ENCODE measurements at regions not wholly inside any gene's neighbourhood (a gene's known extent, or its start where the extent isn't known, plus 50 kb on each side); places are given as distances from the start of the nearest gene placed in this dataset.

DNA sequence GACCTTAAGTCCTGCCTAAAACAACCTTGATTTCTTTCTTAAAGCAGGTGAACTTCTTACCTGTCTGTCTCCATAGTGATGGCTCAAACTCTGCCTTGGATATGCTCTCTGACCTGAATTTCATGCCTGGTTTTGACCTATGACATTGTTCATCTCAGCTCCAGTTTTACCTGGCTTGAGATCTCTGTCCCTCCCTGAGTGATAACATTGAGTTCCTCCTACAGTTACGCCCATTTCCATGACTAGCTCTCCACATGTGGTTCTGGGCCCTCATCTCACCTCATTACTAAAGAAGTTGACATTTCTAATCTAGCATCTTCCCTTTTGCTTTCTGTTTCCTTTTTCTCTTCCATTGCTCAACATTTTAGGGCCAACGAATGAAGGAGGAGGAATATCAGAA lies 233.1 kb downstream of the HHIPL2 start:
- TF ChIP-seq, protein P1, sequence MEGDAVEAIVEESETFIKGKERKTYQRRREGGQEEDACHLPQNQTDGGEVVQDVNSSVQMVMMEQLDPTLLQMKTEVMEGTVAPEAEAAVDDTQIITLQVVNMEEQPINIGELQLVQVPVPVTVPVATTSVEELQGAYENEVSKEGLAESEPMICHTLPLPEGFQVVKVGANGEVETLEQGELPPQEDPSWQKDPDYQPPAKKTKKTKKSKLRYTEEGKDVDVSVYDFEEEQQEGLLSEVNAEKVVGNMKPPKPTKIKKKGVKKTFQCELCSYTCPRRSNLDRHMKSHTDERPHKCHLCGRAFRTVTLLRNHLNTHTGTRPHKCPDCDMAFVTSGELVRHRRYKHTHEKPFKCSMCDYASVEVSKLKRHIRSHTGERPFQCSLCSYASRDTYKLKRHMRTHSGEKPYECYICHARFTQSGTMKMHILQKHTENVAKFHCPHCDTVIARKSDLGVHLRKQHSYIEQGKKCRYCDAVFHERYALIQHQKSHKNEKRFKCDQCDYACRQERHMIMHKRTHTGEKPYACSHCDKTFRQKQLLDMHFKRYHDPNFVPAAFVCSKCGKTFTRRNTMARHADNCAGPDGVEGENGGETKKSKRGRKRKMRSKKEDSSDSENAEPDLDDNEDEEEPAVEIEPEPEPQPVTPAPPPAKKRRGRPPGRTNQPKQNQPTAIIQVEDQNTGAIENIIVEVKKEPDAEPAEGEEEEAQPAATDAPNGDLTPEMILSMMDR (conservative IDR thresholded peaks at IDR 0.05; ENCODE audit: control insufficient read depth, insufficient read depth, low read depth, low read length) = no peak
- DNase-seq (ENCODE audit: low read depth) = no peak
- no peak overlapping the region for H3K4me3 ChIP-seq (ENCODE audit: control insufficient read depth, low read depth, low read length)

DNA sequence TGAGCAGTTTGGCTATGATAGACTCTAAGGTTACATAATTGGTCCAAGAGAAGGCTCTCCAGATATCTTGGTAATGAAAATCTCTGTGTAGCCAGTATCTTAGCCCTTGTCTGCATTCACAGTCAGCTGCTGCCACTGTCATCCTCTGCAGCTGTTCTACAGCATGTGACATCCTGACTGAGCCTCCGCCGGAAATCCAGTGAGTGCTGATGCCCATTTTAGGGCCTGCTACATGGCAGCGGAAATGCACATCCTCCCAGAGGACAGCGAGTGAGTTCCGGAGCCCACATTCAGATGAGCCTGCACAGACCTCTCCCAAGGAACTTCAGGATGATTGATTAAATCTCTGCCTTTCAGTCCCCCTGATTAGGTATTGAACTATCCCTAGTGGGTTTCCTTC lies 237.1 kb downstream of the HHIPL2 start:
- DNase-seq (ENCODE audit: low read depth) = no peak
- H3K4me3 ChIP-seq (ENCODE audit: control insufficient read depth, low read depth, low read length) = no peak overlapping the region

DNA sequence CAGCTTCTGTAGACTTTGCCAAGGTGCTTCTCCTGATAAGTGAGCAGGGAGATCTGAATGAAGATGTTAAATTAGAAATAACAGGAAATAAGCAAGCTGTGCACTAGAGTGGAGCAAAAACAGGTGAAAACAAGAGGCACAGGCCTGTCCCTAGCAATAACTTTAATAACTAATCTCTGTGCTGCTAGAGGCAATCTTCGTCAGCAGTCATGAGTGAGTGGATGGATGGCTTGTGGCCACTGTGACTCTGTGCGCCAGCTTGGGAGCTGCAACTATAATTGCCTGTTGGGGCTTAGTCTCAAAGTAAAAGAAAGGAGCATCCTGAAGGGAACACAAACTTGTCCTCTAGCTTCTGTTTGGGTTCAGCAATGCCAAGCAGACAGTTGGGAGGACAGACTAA lies 240.3 kb downstream of the HHIPL2 start:
- no peak for DNase-seq (ENCODE audit: low read depth)
- TF ChIP-seq, protein P1 (conservative IDR thresholded peaks at IDR 0.05; ENCODE audit: control insufficient read depth, insufficient read depth, low read depth, low read length) = no peak
- no peak overlapping the region for H3K4me3 ChIP-seq (ENCODE audit: control insufficient read depth, low read depth, low read length)

More for the DNA sequence above, 237.1 kb downstream of the HHIPL2 start:
- TF ChIP-seq, protein P1 (conservative IDR thresholded peaks at IDR 0.05; ENCODE audit: control insufficient read depth, insufficient read depth, low read depth, low read length) = no peak

DNA sequence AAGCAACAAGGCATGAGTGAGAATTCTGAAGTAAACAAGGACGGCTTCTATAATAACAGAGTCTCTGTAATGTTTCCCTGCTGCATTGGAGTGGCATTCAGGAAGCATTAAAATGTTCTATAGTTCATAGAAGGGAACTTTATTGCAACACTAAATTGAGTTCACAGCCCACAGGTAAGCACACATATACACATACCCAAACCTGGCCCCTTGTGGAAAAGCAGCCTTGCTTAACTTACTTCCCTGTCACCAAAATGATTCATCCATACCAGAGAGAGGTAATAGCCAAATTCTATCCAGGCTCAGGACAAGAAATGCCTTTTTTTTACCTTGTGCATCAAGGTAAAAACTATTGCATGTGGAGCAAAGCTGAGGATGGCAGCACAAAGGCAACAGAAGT lies 241.4 kb downstream of the HHIPL2 start:
- TF ChIP-seq, protein P1 (conservative IDR thresholded peaks at IDR 0.05; ENCODE audit: control insufficient read depth, insufficient read depth, low read depth, low read length) = no peak
- no peak for DNase-seq (ENCODE audit: low read depth)

DNA sequence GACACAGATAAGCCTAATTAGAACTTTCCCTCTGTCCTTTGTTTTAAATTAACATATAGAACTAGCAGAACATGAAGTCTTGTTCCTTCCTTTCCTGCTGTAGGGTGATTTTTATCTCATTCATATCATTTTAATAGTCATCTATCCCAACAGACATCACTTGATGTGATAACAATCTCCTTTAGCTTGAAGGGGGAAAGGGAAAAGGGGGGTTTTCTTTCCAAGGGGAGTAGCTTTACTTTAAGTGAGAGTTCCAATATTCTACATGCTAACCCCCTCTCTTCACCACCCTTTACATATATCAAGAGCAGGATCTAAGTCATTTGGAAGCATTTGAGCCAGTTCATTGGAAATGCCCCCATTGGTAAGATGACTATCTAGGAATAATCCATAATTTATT lies 241.9 kb downstream of the HHIPL2 start:
- no peak for DNase-seq (ENCODE audit: low read depth)
- H3K4me3 ChIP-seq (ENCODE audit: control insufficient read depth, low read depth, low read length) = no peak overlapping the region
- TF ChIP-seq, protein P1 (conservative IDR thresholded peaks at IDR 0.05; ENCODE audit: control insufficient read depth, insufficient read depth, low read depth, low read length) = no peak

More for the DNA sequence above, 241.4 kb downstream of the HHIPL2 start:
- H3K4me3 ChIP-seq (ENCODE audit: control insufficient read depth, low read depth, low read length) = no peak overlapping the region

DNA sequence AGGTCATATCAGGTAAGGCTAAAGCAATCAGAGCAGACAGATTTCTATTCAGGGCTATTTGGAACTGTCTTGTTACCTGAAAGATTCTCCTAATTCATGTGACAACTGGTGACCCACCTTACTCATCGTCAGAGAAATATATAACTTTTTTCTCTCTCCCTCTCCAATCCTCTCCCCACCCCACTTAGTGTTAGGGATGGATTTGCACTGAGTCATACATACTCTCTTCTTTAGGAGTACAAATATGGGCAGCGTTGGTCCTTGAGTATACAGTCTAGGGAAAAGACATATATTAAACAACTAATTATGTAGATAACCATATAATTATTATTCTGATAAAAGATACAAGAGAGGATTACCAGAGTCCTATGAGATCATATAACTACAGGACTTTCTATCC lies 246.3 kb downstream of the HHIPL2 start:
- H3K4me3 ChIP-seq (ENCODE audit: control insufficient read depth, low read depth, low read length) = no peak overlapping the region
- TF ChIP-seq, protein P1 (conservative IDR thresholded peaks at IDR 0.05; ENCODE audit: control insufficient read depth, insufficient read depth, low read depth, low read length) = no peak
- no peak for DNase-seq (ENCODE audit: low read depth)

DNA sequence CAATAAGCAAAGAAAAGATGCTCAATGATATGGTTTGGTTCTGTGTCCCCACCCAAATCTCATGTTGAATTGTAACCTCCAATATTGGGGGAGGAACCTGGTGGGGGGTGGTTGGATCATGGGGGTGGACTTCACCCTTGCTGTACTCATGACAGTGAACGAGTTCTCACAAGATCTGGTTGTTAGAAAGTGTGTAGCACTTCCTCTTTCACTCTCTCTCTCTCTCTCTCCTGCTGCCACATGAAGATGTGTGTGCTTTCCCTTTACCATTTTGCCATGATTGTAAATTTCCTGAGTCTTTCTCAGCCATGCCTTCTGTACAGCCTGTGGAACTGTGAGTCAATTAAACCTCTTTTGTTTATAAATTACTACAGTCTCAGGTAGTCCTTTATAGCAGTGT lies 248.4 kb downstream of the HHIPL2 start:
- TF ChIP-seq, protein P1 (conservative IDR thresholded peaks at IDR 0.05; ENCODE audit: control insufficient read depth, insufficient read depth, low read depth, low read length) = no peak
- no peak overlapping the region for H3K4me3 ChIP-seq (ENCODE audit: control insufficient read depth, low read depth, low read length)
- DNase-seq (ENCODE audit: low read depth) = no peak

Data from fibroblast of mammary gland (primary cell).